ENCODE measurements at regions not wholly inside any gene's neighbourhood (a gene's known extent, or its start where the extent isn't known, plus 50 kb on each side); places are given as distances from the start of the nearest gene placed in this dataset.

GRCh38 chr5:135689506-135689905 lies 110.7 kb upstream of the CXCL14 start:
- H3K27ac ChIP-seq (ENCODE audit: control insufficient read depth, insufficient read depth), result no peak overlapping the region
- 29% methylated on average over 4 of the region's 4 CpGs for WGBS (ENCODE audit: insufficient coverage, insufficient replicate concordance, low lambda C conversion rate, missing lambda C conversion rate)
- H3K4me2 ChIP-seq (ENCODE audit: control insufficient read depth, insufficient read depth), result no peak overlapping the region
- no peaks in the 10 kb centered on the region for H3K79me2 ChIP-seq (ENCODE audit: control insufficient read depth, insufficient read depth, low read length)
- no peaks in the 10 kb centered on the region; a peak in 1 of 4 replicates for H3K27me3 ChIP-seq (replicated peaks in 1 of 2; ENCODE audit: control insufficient read depth in 2 of 2, insufficient read depth in 2 of 2, low read length in 1 of 2)
- in situ Hi-C loops (cut with MboI) (no loop called here), intact Hi-C loops (cut with micrococcal nuclease; ENCODE audit: unreplicated experiment) (no loop called here)
- H3K4me3 ChIP-seq, result no peak overlapping the region
- TF ChIP-seq ELK1 (IDR thresholded peaks at IDR 0.05; ENCODE audit: low read depth, low read length) (no peak), PBX3 (IDR thresholded peaks at IDR 0.05; ENCODE audit: insufficient replicate concordance, low read depth, low read length) (no peak), MEF2A (IDR thresholded peaks at IDR 0.05; ENCODE audit: insufficient read depth, low read depth, low read length) (no peak), MTA2 (IDR thresholded peaks at IDR 0.05; ENCODE audit: low read depth) (no peak), RAD21 (IDR thresholded peaks at IDR 0.05; ENCODE audit: insufficient read depth, low read depth, low read length) (no peak)
- CTCF ChIA-PET, result no interaction called here
- H4K20me1 ChIP-seq (ENCODE audit: control insufficient read depth, insufficient read depth), result no peaks in the 10 kb centered on the region
- no peaks in the 10 kb centered on the region for H3K9me3 ChIP-seq (replicated peaks; ENCODE audit: control insufficient read depth, insufficient read depth, low read length)
- POLR2A ChIA-PET, result no interaction called here
- SMC1A ChIA-PET (ENCODE audit: uncharacterized antibody, unreplicated experiment), result no interaction called here
- no peaks in the 10 kb centered on the region for H3K36me3 ChIP-seq (ENCODE audit: control insufficient read depth in 2 of 2, insufficient read depth in 2 of 2, low read length in 1 of 2)
- no peak overlapping the region for H2AFZ ChIP-seq (ENCODE audit: control insufficient read depth, low read depth, low read length)
- no peak for DNase-seq (ENCODE audit: low read depth, low spot score)
- no peak for FAIRE-seq
- no peaks in the 10 kb centered on the region for H3K4me1 ChIP-seq (ENCODE audit: control insufficient read depth, insufficient read depth, low read length)
- H3K9ac ChIP-seq (ENCODE audit: control insufficient read depth, insufficient read depth, low read length), result no peak overlapping the region
- no peak for ATAC-seq
- BruUV-seq (replicated peaks), result no TSS peak
- RAD21 ChIA-PET (ENCODE audit: unreplicated experiment), result no interaction called here

GRCh38 chr5:135688385-135688784 lies 109.6 kb upstream of the CXCL14 start:
- BruUV-seq (replicated peaks), result no TSS peak

More at GRCh38 chr5:135688385-135688784, 109.6 kb upstream of the CXCL14 start:
- no peak overlapping the region for H3K9ac ChIP-seq (ENCODE audit: control insufficient read depth, insufficient read depth, low read length)
- H4K20me1 ChIP-seq (ENCODE audit: control insufficient read depth, insufficient read depth), result no peaks in the 10 kb centered on the region
- ATAC-seq (no peak), DNase-seq (ENCODE audit: low read depth, low spot score) (no peak), FAIRE-seq (no peak)
- intact Hi-C loops (cut with micrococcal nuclease; ENCODE audit: unreplicated experiment) (no loop called here), in situ Hi-C loops (cut with MboI) (no loop called here)
- no peaks in the 10 kb centered on the region; a peak in 1 of 4 replicates for H3K27me3 ChIP-seq (replicated peaks in 1 of 2; ENCODE audit: control insufficient read depth in 2 of 2, insufficient read depth in 2 of 2, low read length in 1 of 2)
- H3K4me1 ChIP-seq (ENCODE audit: control insufficient read depth, insufficient read depth, low read length), result no peaks in the 10 kb centered on the region
- H3K9me3 ChIP-seq (replicated peaks; ENCODE audit: control insufficient read depth, insufficient read depth, low read length), result no peaks in the 10 kb centered on the region
- ChIA-PET RAD21 (ENCODE audit: unreplicated experiment) (no interaction called here), SMC1A (ENCODE audit: uncharacterized antibody, unreplicated experiment) (no interaction called here), CTCF (no interaction called here), POLR2A (no interaction called here)
- no peak overlapping the region for H3K4me2 ChIP-seq (ENCODE audit: control insufficient read depth, insufficient read depth)
- H3K36me3 ChIP-seq (ENCODE audit: control insufficient read depth in 2 of 2, insufficient read depth in 2 of 2, low read length in 1 of 2), result no peaks in the 10 kb centered on the region
- H3K27ac ChIP-seq (ENCODE audit: control insufficient read depth, insufficient read depth), result no peak overlapping the region
- H3K4me3 ChIP-seq, result no peak overlapping the region
- no peaks in the 10 kb centered on the region for H3K79me2 ChIP-seq (ENCODE audit: control insufficient read depth, insufficient read depth, low read length)
- H2AFZ ChIP-seq (ENCODE audit: control insufficient read depth, low read depth, low read length), result no peak overlapping the region
- WGBS (ENCODE audit: insufficient coverage, insufficient replicate concordance, low lambda C conversion rate, missing lambda C conversion rate), result 0% methylated on average over 2 of the region's 2 CpGs
- TF ChIP-seq RFX5 (IDR thresholded peaks at IDR 0.05; ENCODE audit: low read depth, low read length) (no peak), DPF2 (IDR thresholded peaks at IDR 0.05) (no peak), TCF7 (IDR thresholded peaks at IDR 0.05; ENCODE audit: borderline replicate concordance) (no peak), RELB (IDR thresholded peaks at IDR 0.05; ENCODE audit: low read depth) (no peak), SREBF2 (IDR thresholded peaks at IDR 0.05; ENCODE audit: low read length) (no peak), NR2F1 (conservative IDR thresholded peaks at IDR 0.05) (no peak), E4F1 (IDR thresholded peaks at IDR 0.05; ENCODE audit: borderline replicate concordance, partially characterized antibody) (no peak), RELA (IDR thresholded peaks at IDR 0.05; ENCODE audit: borderline replicate concordance, partially characterized antibody) (no peak), JUNB (IDR thresholded peaks at IDR 0.05) (no peak)

All from GM12878 (cell line).